ENCODE measurements at regions not wholly inside any gene's neighbourhood (a gene's known extent, or its start where the extent isn't known, plus 50 kb on each side); places are given as distances from the start of the nearest gene placed in this dataset.

DNA sequence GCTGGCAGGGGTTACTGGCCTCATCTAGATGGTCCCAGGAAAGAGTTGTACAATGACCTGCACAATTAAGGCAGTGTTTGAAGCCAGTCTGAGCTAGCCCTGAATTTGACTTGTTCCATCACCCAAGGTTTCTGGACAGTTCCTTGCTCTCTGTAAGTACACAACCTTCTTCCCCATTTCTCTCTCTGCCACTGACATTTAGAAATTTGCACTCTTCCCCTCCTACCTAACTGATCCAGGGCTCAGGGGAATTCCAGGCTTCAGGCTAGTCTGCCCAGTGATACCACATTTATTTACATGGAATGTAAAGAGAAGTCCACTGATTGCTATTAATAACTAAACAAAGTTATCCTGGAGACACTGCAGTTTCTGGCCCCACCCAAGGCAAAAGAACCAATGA, 139.0 kb upstream of the GPR26 start:
- Histone ChIP-seq H3K4me1 (ENCODE audit: insufficient read depth, low read length) (no peaks in the 10 kb centered on the region), H3K27ac (ENCODE audit: low read depth, low read length) (no peak overlapping the region), H3K9me3 (ENCODE audit: control insufficient read depth in 1 of 2, low read length in 2 of 2) (no peaks in the 10 kb centered on the region), H3K27me3 (ENCODE audit: insufficient read depth, low read length) (no peaks in the 10 kb centered on the region), H3K4me3 (ENCODE audit: low read length in 2 of 2) (no peak overlapping the region), H3K36me3 (ENCODE audit: insufficient read depth, low read length) (no peaks in the 10 kb centered on the region)
- H3K27me3 Mint-ChIP-seq = peaks cover 8 to 25% of the 10 kb centered on the region in 2 donors
- intact Hi-C loops (cut with micrococcal nuclease) = no loop called here
- no peaks in the 10 kb centered on the region for H3K36me3 Mint-ChIP-seq
- peaks cover 0 to 7% (median 2%) of the 10 kb centered on the region in 8 donors for H3K9me3 Mint-ChIP-seq
- CTCF ChIA-PET (ENCODE audit: partially characterized antibody) = no interaction called here
- no peaks in the 10 kb centered on the region for H3K4me1 Mint-ChIP-seq
- DNase-seq = no peak
- POLR2A ChIA-PET (ENCODE audit: partially characterized antibody) = interaction anchor here (0.6 kb wide), 1 partner anchor 14 kb away, joined by 3 read pairs; no protein-coding TSS in a partner anchor
- H3K4me3 Mint-ChIP-seq = no peak overlapping the region
- no peak overlapping the region for H3K27ac Mint-ChIP-seq

DNA sequence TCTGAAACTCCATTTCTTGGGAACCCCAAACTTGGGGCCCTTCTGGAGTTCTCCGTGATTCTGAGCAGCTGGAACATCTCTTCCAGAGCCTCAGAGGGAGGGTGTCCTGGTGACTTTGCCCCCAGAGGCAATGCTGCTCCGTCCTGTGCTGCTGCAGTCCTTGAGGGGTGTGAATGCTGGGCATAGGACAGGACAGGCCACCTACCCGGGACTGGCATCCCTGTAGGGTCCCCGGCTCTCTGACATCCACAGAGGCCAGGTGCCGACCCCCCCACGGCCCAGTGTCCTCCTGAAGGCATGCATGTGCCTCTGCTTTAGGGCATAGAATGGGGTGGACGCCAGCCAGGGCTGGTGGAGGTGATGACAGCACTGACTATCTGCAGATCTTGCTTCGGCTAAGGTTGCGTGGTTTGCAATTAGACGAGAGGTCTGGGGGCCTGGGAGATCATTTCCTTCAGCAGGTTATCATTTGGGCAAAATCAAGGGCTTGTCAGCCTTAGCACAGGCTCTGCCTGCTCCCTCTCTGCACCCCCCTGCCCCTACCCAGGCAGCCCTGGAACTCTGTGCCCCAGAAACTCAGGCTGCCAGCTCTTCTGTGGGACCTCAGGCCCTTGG, 136.9 kb upstream of the GPR26 start:
- no peaks in the 10 kb centered on the region for H3K4me1 ChIP-seq (ENCODE audit: insufficient read depth, low read length)
- H3K36me3 Mint-ChIP-seq = no peaks in the 10 kb centered on the region
- no peak overlapping the region for H3K4me3 Mint-ChIP-seq
- no peak for DNase-seq
- ChIA-PET CTCF (ENCODE audit: partially characterized antibody) (no interaction called here), POLR2A (ENCODE audit: partially characterized antibody) (no interaction called here)
- H3K27ac ChIP-seq (ENCODE audit: low read depth, low read length) = no peak overlapping the region
- peaks cover 0 to 1% (median 0%) of the 10 kb centered on the region in 4 donors for H3K4me1 Mint-ChIP-seq
- no peak overlapping the region for H3K27ac Mint-ChIP-seq
- intact Hi-C loops (cut with micrococcal nuclease) = no loop called here
- H3K4me3 ChIP-seq (ENCODE audit: low read length in 2 of 2) = no peak overlapping the region
- H3K27me3 Mint-ChIP-seq = peaks cover 13 to 22% of the 10 kb centered on the region in 2 donors
- no peaks in the 10 kb centered on the region for H3K27me3 ChIP-seq (ENCODE audit: insufficient read depth, low read length)
- no peaks in the 10 kb centered on the region for H3K36me3 ChIP-seq (ENCODE audit: insufficient read depth, low read length)
- H3K9me3 Mint-ChIP-seq = peaks cover 0 to 14% (median 7%) of the 10 kb centered on the region in 8 donors
- no peaks in the 10 kb centered on the region for H3K9me3 ChIP-seq (ENCODE audit: control insufficient read depth in 1 of 2, low read length in 2 of 2)

DNA sequence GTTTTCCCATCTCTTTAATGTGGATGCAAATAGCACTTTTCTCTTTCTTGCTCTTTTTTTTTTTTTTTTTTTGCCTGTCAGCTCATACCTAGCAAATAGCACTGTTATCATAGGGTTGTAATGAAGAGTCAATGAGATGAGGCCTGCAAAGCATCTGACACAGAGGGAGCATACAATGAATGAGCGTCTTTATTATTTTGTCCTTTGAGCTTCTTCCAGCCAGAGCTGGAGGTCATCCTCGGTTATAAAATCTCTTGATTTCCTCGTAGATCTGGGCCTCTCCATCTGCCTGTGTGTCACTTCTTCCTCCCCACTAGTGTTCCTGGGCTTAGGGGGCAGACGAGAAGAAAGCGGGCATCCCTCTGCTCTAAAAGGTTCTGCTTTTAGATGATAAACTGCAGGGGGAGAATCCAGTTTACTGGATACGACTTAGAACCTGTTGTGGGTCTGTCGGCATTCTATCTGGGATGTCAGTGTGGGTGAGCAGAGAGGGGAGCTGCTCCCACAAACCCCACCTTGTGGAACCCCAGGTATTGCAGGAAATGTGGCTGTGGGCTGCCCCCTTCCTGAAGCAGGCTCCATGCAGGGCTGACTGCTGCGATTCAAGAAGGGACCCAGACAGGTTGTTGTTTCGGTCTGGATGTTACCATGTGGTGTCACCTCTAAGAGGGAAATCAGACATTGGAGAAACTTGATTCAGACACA, 135.8 kb upstream of the GPR26 start:
- Mint-ChIP-seq H3K9me3 (peaks cover 0 to 14% (median 7%) of the 10 kb centered on the region in 8 donors), H3K4me1 (peaks cover 0 to 1% (median 0%) of the 10 kb centered on the region in 4 donors), H3K4me3 (no peak overlapping the region), H3K27me3 (peaks cover 17 to 25% of the 10 kb centered on the region in 2 donors), H3K27ac (no peak overlapping the region), H3K36me3 (no peaks in the 10 kb centered on the region)
- H3K36me3 ChIP-seq (ENCODE audit: insufficient read depth, low read length) = no peaks in the 10 kb centered on the region
- H3K27me3 ChIP-seq (ENCODE audit: insufficient read depth, low read length) = no peaks in the 10 kb centered on the region
- H3K9me3 ChIP-seq (ENCODE audit: control insufficient read depth in 1 of 2, low read length in 2 of 2) = no peaks in the 10 kb centered on the region
- intact Hi-C loops (cut with micrococcal nuclease) = no loop called here
- no peak overlapping the region for H3K27ac ChIP-seq (ENCODE audit: low read depth, low read length)
- H3K4me1 ChIP-seq (ENCODE audit: insufficient read depth, low read length) = no peaks in the 10 kb centered on the region
- no peak for DNase-seq
- ChIA-PET POLR2A (ENCODE audit: partially characterized antibody) (no interaction called here), CTCF (ENCODE audit: partially characterized antibody) (no interaction called here)
- H3K4me3 ChIP-seq (ENCODE audit: low read length in 2 of 2) = no peak overlapping the region

DNA sequence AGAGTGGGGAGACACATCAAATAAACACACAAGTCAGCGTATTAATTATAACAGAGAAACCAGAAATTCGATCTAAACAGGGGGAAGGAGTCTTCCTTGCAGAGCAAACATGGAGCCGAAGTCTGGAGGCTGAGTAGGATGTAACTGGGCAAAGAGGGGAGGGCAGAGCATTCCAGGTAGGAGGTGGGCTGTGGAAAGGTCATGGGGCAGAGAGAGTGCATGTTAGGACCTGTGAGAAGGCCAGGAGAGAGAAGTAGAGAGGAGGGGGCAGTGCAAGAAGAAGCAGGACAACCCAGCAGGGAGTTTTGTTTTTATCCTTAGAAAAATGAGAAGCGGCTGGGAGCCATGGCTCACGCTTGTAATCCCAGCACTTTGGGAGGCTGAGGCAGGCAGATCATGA, 130.8 kb upstream of the GPR26 start:
- no peak for DNase-seq
- Histone ChIP-seq H3K4me3 (ENCODE audit: low read length in 2 of 2) (no peak overlapping the region), H3K36me3 (ENCODE audit: insufficient read depth, low read length) (no peaks in the 10 kb centered on the region), H3K27ac (ENCODE audit: low read depth, low read length) (no peak overlapping the region), H3K4me1 (ENCODE audit: insufficient read depth, low read length) (no peaks in the 10 kb centered on the region), H3K9me3 (ENCODE audit: control insufficient read depth in 1 of 2, low read length in 2 of 2) (no peaks in the 10 kb centered on the region), H3K27me3 (ENCODE audit: insufficient read depth, low read length) (no peaks in the 10 kb centered on the region)
- Mint-ChIP-seq H3K27me3 (peaks cover 23 to 28% of the 10 kb centered on the region in 2 donors), H3K4me3 (no peak overlapping the region), H3K4me1 (peaks cover 0 to 1% (median 0%) of the 10 kb centered on the region in 4 donors), H3K36me3 (no peaks in the 10 kb centered on the region), H3K9me3 (peaks cover 0 to 14% (median 7%) of the 10 kb centered on the region in 8 donors), H3K27ac (no peak overlapping the region)
- intact Hi-C loops (cut with micrococcal nuclease) = no loop called here
- ChIA-PET CTCF (ENCODE audit: partially characterized antibody) (no interaction called here), POLR2A (ENCODE audit: partially characterized antibody) (no interaction called here)

DNA sequence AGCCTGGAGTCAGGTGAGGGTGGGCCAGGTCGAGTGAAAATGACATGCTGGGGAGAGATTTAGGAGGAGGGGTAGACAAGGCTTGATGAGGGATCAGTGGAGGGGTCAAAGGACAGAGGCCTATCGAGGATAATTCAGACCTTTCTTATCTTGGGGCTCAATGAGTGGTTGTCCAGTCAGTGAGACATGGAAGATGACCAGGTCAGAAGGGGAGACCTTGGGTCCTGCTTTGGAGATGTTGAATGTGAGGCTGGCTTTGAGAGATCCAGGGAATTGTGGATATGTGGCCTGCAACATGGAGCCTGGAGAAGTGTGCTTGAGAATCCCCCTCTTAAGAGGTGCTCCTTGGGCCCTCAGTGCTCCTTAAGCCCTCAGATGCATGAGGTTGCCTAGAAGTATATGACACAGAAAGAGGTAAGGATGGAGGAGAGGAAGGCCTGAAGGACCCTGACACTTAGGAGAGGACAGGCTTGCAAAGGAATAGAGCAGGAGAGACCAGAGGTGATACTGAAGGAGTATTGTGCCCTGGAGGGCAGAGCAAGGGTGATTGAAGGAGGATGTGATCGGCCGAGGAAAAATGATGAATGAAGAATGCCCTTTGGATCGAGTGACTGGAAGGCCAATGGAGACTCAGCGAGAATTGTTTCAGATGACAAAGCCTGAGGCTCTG, 129.8 kb upstream of the GPR26 start:
- Mint-ChIP-seq H3K27ac (no peak overlapping the region), H3K4me3 (no peak overlapping the region), H3K9me3 (peaks cover 0 to 14% (median 7%) of the 10 kb centered on the region in 8 donors), H3K27me3 (peaks cover 23 to 30% of the 10 kb centered on the region in 2 donors), H3K4me1 (peaks cover 0 to 1% (median 0%) of the 10 kb centered on the region in 4 donors), H3K36me3 (no peaks in the 10 kb centered on the region)
- POLR2A ChIA-PET (ENCODE audit: partially characterized antibody) = no interaction called here
- Histone ChIP-seq H3K4me1 (ENCODE audit: insufficient read depth, low read length) (no peaks in the 10 kb centered on the region), H3K27me3 (ENCODE audit: insufficient read depth, low read length) (no peaks in the 10 kb centered on the region), H3K27ac (ENCODE audit: low read depth, low read length) (no peak overlapping the region), H3K9me3 (ENCODE audit: control insufficient read depth in 1 of 2, low read length in 2 of 2) (no peaks in the 10 kb centered on the region), H3K4me3 (ENCODE audit: low read length in 2 of 2) (no peak overlapping the region), H3K36me3 (ENCODE audit: insufficient read depth, low read length) (no peaks in the 10 kb centered on the region)
- intact Hi-C loops (cut with micrococcal nuclease) = no loop called here
- no peak for DNase-seq
- CTCF ChIA-PET (ENCODE audit: partially characterized antibody) = no interaction called here

DNA sequence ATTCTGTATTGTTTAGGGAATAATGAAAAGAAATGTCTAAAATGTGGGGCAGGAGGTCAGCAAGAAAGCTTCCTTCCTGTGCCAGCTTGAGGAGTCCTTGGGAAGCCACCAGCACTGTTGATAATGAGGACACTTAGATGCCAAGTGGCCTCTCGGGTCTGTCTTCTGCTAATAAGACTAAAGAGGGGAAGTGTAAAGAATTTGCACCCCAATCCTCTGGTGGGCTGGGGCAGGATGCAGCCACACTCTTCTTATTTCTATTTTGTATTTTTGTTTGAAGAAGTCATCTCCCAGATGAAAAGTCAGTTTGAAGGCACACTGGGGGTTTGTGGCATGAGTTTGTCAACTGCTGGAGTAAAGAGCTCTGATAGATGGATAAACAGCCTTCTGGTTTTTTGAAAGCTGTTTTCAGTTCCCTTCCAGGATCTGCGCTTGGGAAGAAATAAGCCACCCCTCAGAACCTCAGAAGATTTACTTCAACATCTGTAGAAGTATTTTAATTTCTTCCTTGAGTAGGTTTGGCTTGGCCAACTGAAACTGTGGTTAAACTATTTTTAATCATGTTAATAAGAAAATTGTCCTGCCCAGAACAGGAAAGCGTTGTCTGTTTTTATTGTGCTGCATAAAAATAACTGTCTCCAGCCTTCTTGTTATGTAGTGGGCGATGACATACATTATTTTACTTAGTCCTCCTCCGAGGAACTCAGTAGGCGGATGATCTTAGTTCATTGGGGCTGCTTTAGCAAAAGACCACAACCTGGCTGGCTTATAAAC, 128.8 kb upstream of the GPR26 start:
- H3K27me3 Mint-ChIP-seq = peaks cover 17 to 27% of the 10 kb centered on the region in 2 donors
- peaks cover 0 to 1% (median 0%) of the 10 kb centered on the region in 4 donors for H3K4me1 Mint-ChIP-seq
- Histone ChIP-seq H3K9me3 (ENCODE audit: control insufficient read depth in 1 of 2, low read length in 2 of 2) (no peaks in the 10 kb centered on the region), H3K4me1 (ENCODE audit: insufficient read depth, low read length) (no peaks in the 10 kb centered on the region), H3K36me3 (ENCODE audit: insufficient read depth, low read length) (no peaks in the 10 kb centered on the region), H3K27me3 (ENCODE audit: insufficient read depth, low read length) (no peaks in the 10 kb centered on the region), H3K4me3 (ENCODE audit: low read length in 2 of 2) (no peak overlapping the region), H3K27ac (ENCODE audit: low read depth, low read length) (no peak overlapping the region)
- H3K9me3 Mint-ChIP-seq = peaks cover 0 to 5% (median 3%) of the 10 kb centered on the region in 8 donors
- ChIA-PET CTCF (ENCODE audit: partially characterized antibody) (interaction anchor here (1.7 kb wide), 1 partner anchor 44 kb away, joined by 3 read pairs; no protein-coding TSS in a partner anchor), POLR2A (ENCODE audit: partially characterized antibody) (no interaction called here)
- H3K27ac Mint-ChIP-seq = no peak overlapping the region
- no peak for DNase-seq
- no peak overlapping the region for H3K4me3 Mint-ChIP-seq
- no peaks in the 10 kb centered on the region for H3K36me3 Mint-ChIP-seq
- intact Hi-C loops (cut with micrococcal nuclease) = no loop called here
